ENCODE measurements at regions not wholly inside any gene's neighbourhood (a gene's known extent, or its start where the extent isn't known, plus 50 kb on each side); places are given as distances from the start of the nearest gene placed in this dataset.

GRCh38 chrX:144730471-144730870 lies 516.8 kb upstream of the SPANXN1 start:
- TF ChIP-seq CTCF (IDR thresholded peaks at IDR 0.05; ENCODE audit: insufficient read depth in 1 of 2, low read depth in 1 of 2, low read length in 1 of 2, severe bottlenecking in 1 of 2, unreplicated experiment in 1 of 2), result no peak
- no TSS peak for BruUV-seq (replicated peaks)
- intact Hi-C loops (cut with micrococcal nuclease; ENCODE audit: unreplicated experiment), result no loop called here
- Mint-ChIP-seq H3K4me3 (ENCODE audit: unreplicated experiment) (no peak overlapping the region), H3K9me3 (ENCODE audit: unreplicated experiment) (peaks cover 6% of the 10 kb centered on the region), H3K36me3 (ENCODE audit: insufficient read depth, unreplicated experiment) (no peaks in the 10 kb centered on the region), H3K27me3 (ENCODE audit: insufficient read depth, unreplicated experiment) (no peaks in the 10 kb centered on the region), H3K4me1 (ENCODE audit: low read depth, unreplicated experiment) (no peaks in the 10 kb centered on the region), H3K27ac (ENCODE audit: unreplicated experiment) (no peak overlapping the region)
- ChIA-PET POLR2A (no interaction called here), CTCF (no interaction called here)
- Histone ChIP-seq H3K27me3 (replicated peaks; ENCODE audit: control insufficient read depth, insufficient read depth, low read length) (no peaks in the 10 kb centered on the region), H3K36me3 (ENCODE audit: control insufficient read depth, insufficient read depth, low read length) (no peaks in the 10 kb centered on the region), H3K4me3 (ENCODE audit: low read depth, low read length) (no peak overlapping the region), H3K9me3 (no peaks in the 10 kb centered on the region), H3K4me1 (no peaks in the 10 kb centered on the region)
- DNase-seq, result no peak

GRCh38 chrX:144732588-144732987 lies 514.7 kb upstream of the SPANXN1 start:
- Mint-ChIP-seq H3K27ac (ENCODE audit: unreplicated experiment) (no peak overlapping the region), H3K9me3 (ENCODE audit: unreplicated experiment) (peaks cover 9% of the 10 kb centered on the region), H3K27me3 (ENCODE audit: insufficient read depth, unreplicated experiment) (no peaks in the 10 kb centered on the region), H3K4me3 (ENCODE audit: unreplicated experiment) (no peak overlapping the region), H3K4me1 (ENCODE audit: low read depth, unreplicated experiment) (no peaks in the 10 kb centered on the region), H3K36me3 (ENCODE audit: insufficient read depth, unreplicated experiment) (no peaks in the 10 kb centered on the region)
- Histone ChIP-seq H3K27me3 (replicated peaks; ENCODE audit: control insufficient read depth, insufficient read depth, low read length) (no peaks in the 10 kb centered on the region), H3K4me1 (no peaks in the 10 kb centered on the region), H3K4me3 (ENCODE audit: low read depth, low read length) (no peak overlapping the region), H3K9me3 (no peaks in the 10 kb centered on the region), H3K36me3 (ENCODE audit: control insufficient read depth, insufficient read depth, low read length) (no peaks in the 10 kb centered on the region)
- no TSS peak for BruUV-seq (replicated peaks)
- intact Hi-C loops (cut with micrococcal nuclease; ENCODE audit: unreplicated experiment), result no loop called here
- no peak for DNase-seq
- CTCF ChIA-PET, result no interaction called here
- TF ChIP-seq CTCF (IDR thresholded peaks at IDR 0.05; ENCODE audit: insufficient read depth in 1 of 2, low read depth in 1 of 2, low read length in 1 of 2, severe bottlenecking in 1 of 2, unreplicated experiment in 1 of 2), result no peak
- POLR2A ChIA-PET, result no interaction called here

GRCh38 chrX:144738246-144738645 lies 509.1 kb upstream of the SPANXN1 start:
- ChIA-PET POLR2A (no interaction called here), CTCF (no interaction called here)
- Histone ChIP-seq H3K36me3 (ENCODE audit: control insufficient read depth, insufficient read depth, low read length) (no peaks in the 10 kb centered on the region), H3K27me3 (replicated peaks; ENCODE audit: control insufficient read depth, insufficient read depth, low read length) (no peaks in the 10 kb centered on the region), H3K4me1 (no peaks in the 10 kb centered on the region), H3K4me3 (ENCODE audit: low read depth, low read length) (no peak overlapping the region), H3K9me3 (no peaks in the 10 kb centered on the region)
- Mint-ChIP-seq H3K4me3 (ENCODE audit: unreplicated experiment) (no peak overlapping the region), H3K36me3 (ENCODE audit: insufficient read depth, unreplicated experiment) (no peaks in the 10 kb centered on the region), H3K27me3 (ENCODE audit: insufficient read depth, unreplicated experiment) (no peaks in the 10 kb centered on the region), H3K27ac (ENCODE audit: unreplicated experiment) (no peak overlapping the region), H3K9me3 (ENCODE audit: unreplicated experiment) (peaks cover 13% of the 10 kb centered on the region), H3K4me1 (ENCODE audit: low read depth, unreplicated experiment) (no peaks in the 10 kb centered on the region)
- TF ChIP-seq CTCF (IDR thresholded peaks at IDR 0.05; ENCODE audit: insufficient read depth in 1 of 2, low read depth in 1 of 2, low read length in 1 of 2, severe bottlenecking in 1 of 2, unreplicated experiment in 1 of 2), result no peak
- intact Hi-C loops (cut with micrococcal nuclease; ENCODE audit: unreplicated experiment), result no loop called here
- DNase-seq, result no peak
- BruUV-seq (replicated peaks), result no TSS peak

Measured in Caco-2 (cell line).